ENCODE measurements at regions not wholly inside any gene's neighbourhood (a gene's known extent, or its start where the extent isn't known, plus 50 kb on each side); places are given as distances from the start of the nearest gene placed in this dataset.

DNA sequence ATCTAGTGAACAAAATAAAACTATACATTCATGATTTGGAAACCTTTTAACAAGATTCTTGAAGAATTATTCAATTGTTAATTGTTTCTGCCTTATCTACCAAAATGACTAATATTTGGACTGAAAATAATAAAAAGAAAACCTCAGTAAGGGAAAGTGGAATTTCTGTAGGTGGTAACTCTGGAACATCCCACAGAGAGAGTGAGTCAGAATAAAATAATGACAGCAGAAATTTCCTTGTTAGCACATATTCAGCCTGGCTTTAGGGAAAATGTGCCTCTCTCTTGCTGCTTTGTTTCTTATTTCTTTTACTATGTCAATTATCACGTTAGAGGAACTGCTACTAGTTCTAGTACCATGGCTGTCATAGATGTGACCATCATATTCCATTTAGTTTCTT, 421.5 kb upstream of the GNPDA2 start:
- no peak for ATAC-seq
- no peak for TF ChIP-seq OSR1 (CRISPR knock-in tag; IDR thresholded peaks at IDR 0.05)
- TF ChIP-seq, protein P1, sequence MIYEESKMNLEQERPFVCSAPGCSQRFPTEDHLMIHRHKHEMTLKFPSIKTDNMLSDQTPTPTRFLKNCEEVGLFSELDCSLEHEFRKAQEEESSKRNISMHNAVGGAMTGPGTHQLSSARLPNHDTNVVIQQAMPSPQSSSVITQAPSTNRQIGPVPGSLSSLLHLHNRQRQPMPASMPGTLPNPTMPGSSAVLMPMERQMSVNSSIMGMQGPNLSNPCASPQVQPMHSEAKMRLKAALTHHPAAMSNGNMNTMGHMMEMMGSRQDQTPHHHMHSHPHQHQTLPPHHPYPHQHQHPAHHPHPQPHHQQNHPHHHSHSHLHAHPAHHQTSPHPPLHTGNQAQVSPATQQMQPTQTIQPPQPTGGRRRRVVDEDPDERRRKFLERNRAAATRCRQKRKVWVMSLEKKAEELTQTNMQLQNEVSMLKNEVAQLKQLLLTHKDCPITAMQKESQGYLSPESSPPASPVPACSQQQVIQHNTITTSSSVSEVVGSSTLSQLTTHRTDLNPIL (CRISPR knock-in tag; IDR thresholded peaks at IDR 0.05; ENCODE audit: low read depth), result no peak
- no peak for TF ChIP-seq TSHZ2 (CRISPR knock-in tag; IDR thresholded peaks at IDR 0.05)
- no peak for TF ChIP-seq GLIS3 (CRISPR knock-in tag; IDR thresholded peaks at IDR 0.05)
- no peak for TF ChIP-seq CSDC2 (CRISPR knock-in tag; IDR thresholded peaks at IDR 0.05)

DNA sequence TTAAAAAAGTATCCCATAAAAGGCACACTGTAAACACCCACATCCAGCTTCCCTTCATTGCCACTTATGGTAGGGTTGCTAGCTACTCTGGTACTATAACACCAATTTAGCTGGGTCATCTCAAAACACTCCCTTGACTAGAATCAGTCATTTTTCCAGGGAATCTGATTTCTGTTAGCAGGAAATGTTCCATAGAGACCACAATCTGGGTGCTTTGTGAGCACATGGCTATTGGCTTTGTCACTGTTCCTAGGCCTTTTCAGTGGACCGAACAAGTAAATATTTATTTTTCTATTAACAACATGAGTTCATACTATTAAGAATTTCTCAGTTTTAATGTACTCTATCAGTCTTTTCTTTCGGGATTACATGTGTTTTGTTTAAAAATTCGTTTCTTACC, 404.7 kb upstream of the GNPDA2 start:
- TF ChIP-seq ZFP3 (CRISPR knock-in tag; IDR thresholded peaks at IDR 0.05), result no peak
- TF ChIP-seq ZNF70 (CRISPR knock-in tag; IDR thresholded peaks at IDR 0.05), result no peak
- no peak for TF ChIP-seq POU6F1 (CRISPR knock-in tag; IDR thresholded peaks at IDR 0.05; ENCODE audit: borderline replicate concordance, low read depth)
- no peak for TF ChIP-seq CSRNP3 (CRISPR knock-in tag; IDR thresholded peaks at IDR 0.05)
- TF ChIP-seq TSHZ2 (CRISPR knock-in tag; IDR thresholded peaks at IDR 0.05), result no peak
- no peak for TF ChIP-seq BACH2 (CRISPR knock-in tag; IDR thresholded peaks at IDR 0.05; ENCODE audit: borderline replicate concordance)
- no peak for TF ChIP-seq PPARA (CRISPR knock-in tag; IDR thresholded peaks at IDR 0.05; ENCODE audit: borderline replicate concordance)
- no peak for TF ChIP-seq ISL1 (CRISPR knock-in tag; IDR thresholded peaks at IDR 0.05)
- TF ChIP-seq ZFP30 (CRISPR knock-in tag; IDR thresholded peaks at IDR 0.05), result no peak
- TF ChIP-seq RARB (CRISPR knock-in tag; IDR thresholded peaks at IDR 0.05), result no peak
- TF ChIP-seq, protein P2, sequence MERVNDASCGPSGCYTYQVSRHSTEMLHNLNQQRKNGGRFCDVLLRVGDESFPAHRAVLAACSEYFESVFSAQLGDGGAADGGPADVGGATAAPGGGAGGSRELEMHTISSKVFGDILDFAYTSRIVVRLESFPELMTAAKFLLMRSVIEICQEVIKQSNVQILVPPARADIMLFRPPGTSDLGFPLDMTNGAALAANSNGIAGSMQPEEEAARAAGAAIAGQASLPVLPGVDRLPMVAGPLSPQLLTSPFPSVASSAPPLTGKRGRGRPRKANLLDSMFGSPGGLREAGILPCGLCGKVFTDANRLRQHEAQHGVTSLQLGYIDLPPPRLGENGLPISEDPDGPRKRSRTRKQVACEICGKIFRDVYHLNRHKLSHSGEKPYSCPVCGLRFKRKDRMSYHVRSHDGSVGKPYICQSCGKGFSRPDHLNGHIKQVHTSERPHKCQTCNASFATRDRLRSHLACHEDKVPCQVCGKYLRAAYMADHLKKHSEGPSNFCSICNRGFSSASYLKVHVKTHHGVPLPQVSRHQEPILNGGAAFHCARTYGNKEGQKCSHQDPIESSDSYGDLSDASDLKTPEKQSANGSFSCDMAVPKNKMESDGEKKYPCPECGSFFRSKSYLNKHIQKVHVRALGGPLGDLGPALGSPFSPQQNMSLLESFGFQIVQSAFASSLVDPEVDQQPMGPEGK (CRISPR knock-in tag; IDR thresholded peaks at IDR 0.05; ENCODE audit: borderline replicate concordance), result no peak
- TF ChIP-seq, protein P1 (CRISPR knock-in tag; IDR thresholded peaks at IDR 0.05; ENCODE audit: low read depth), result no peak
- no peak for TF ChIP-seq ZNF8 (CRISPR knock-in tag; IDR thresholded peaks at IDR 0.05)
- no peak for TF ChIP-seq TCF4 (CRISPR knock-in tag; IDR thresholded peaks at IDR 0.05; ENCODE audit: borderline replicate concordance)
- no peak for ATAC-seq

Measured in SK-N-SH treated with all-trans-retinoic acid at 6 μM for 48 hours (cell line).